Mucosa of descending colon (tissue), 3 donors: ENCODE measurements at regions not wholly inside any gene's neighbourhood (a gene's known extent, or its start where the extent isn't known, plus 50 kb on each side); places are given as distances from the start of the nearest gene placed in this dataset.

Source experiments
- ATAC-seq: fragments of 200-7000 bp; cut with Tn5 transposase; one replicate; pipeline ENCODE4 v1.9.1; 2020; ENCODE audit warnings: mild to moderate bottlenecking, moderate library complexity
- DNase-seq, 3 donors: peaks; one replicate each; pipeline ENCODE4 v3.0.0-alpha.2; 2020
- H3K36me3 ChIP-seq: fragments of 200-600 bp; one replicate; pipeline ENCODE4 v1.8.0; 2021; ENCODE audit warnings: low read depth, mild to moderate bottlenecking
- H3K4me1 ChIP-seq: fragments of 200-600 bp; one replicate; pipeline ENCODE4 v1.8.0; 2021; ENCODE audit warnings: low read depth, mild to moderate bottlenecking
- H3K4me3 ChIP-seq: fragments of 200-600 bp; one replicate; pipeline ENCODE4 v1.8.0; 2021; ENCODE audit warnings: mild to moderate bottlenecking
- H3K9me3 ChIP-seq: fragments of 200-600 bp; one replicate; pipeline ENCODE4 v1.8.0; 2021; ENCODE audit warnings: mild to moderate bottlenecking
- intact Hi-C, 2 donors: fragments of 100-400 bp; cut with DNase I in 1 of 2; cut with micrococcal nuclease in 1 of 2; formaldehyde crosslinking; loops; one replicate each; pipeline versions ENCODE4 v1.11.0 to v1.11.1; 2022; cut with DNase I, micrococcal nuclease
- TF ChIP-seq, protein P1 (sequence below): fragments of 200-600 bp; IDR thresholded peaks from one replicate; pipeline ENCODE4 v1.8.0; 2022; ENCODE audit warnings: antibody characterized with exemption, mild to moderate bottlenecking
- donor health status: DM: no; HTN: no; CAD: no; lungs with moderate emphysema.
- donor health status: DM: no; HTN: no; CAD: no.
- donor health status: DM: no; HTN: yes; CAD: no.

DNA sequence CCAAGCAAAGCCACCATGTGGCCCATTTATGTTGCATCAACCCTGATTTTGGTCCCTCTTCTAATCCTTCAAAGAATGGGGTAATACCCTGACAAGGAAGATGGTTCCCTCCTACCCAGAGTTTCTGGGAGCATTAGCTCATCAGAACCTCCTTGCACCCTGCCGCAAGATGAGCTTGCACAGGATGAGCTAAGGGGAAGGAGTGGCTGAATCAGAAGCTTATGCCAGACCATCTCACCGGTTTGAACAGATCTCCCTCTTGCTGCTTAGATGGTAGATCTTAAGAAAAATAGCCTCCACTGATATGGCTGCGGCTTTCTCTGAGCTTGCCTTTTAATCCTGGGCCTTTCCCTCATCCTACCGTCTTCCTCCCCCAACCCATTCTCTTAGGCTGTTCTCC is 175.1 kb downstream of the SOX9 start:
- no peak for ATAC-seq
- Histone ChIP-seq H3K9me3 (no peaks in the 10 kb centered on the region), H3K4me3 (no peak overlapping the region), H3K4me1 (no peaks in the 10 kb centered on the region), H3K36me3 (no peaks in the 10 kb centered on the region)
- DNase-seq = no peak
- intact Hi-C loops = no loop called here
- TF ChIP-seq, protein P1, sequence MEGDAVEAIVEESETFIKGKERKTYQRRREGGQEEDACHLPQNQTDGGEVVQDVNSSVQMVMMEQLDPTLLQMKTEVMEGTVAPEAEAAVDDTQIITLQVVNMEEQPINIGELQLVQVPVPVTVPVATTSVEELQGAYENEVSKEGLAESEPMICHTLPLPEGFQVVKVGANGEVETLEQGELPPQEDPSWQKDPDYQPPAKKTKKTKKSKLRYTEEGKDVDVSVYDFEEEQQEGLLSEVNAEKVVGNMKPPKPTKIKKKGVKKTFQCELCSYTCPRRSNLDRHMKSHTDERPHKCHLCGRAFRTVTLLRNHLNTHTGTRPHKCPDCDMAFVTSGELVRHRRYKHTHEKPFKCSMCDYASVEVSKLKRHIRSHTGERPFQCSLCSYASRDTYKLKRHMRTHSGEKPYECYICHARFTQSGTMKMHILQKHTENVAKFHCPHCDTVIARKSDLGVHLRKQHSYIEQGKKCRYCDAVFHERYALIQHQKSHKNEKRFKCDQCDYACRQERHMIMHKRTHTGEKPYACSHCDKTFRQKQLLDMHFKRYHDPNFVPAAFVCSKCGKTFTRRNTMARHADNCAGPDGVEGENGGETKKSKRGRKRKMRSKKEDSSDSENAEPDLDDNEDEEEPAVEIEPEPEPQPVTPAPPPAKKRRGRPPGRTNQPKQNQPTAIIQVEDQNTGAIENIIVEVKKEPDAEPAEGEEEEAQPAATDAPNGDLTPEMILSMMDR = no peak

DNA sequence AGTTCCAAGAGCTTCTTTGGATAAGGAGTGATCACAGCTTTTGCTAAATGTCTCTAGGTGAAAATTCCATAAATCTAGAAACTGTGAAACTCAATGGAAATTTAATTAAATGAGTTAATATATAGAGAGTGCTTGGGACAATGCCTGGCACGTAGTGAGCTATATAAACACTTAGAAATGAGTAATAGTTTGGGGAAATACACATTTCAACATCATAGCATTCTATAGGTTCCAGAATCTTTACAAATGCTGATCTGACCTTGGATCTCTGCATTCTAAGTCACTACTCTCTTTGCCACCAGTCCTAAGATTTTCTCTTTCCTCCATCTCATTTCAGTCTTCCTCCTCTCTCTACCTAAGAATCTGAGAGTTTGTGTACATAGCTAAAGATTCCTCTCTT is 175.6 kb downstream of the SOX9 start:
- Histone ChIP-seq H3K4me3 (no peak overlapping the region), H3K4me1 (no peaks in the 10 kb centered on the region), H3K9me3 (no peaks in the 10 kb centered on the region), H3K36me3 (no peaks in the 10 kb centered on the region)
- TF ChIP-seq, protein P1 = no peak
- no peak for ATAC-seq
- DNase-seq = no peak
- intact Hi-C loops = no loop called here

DNA sequence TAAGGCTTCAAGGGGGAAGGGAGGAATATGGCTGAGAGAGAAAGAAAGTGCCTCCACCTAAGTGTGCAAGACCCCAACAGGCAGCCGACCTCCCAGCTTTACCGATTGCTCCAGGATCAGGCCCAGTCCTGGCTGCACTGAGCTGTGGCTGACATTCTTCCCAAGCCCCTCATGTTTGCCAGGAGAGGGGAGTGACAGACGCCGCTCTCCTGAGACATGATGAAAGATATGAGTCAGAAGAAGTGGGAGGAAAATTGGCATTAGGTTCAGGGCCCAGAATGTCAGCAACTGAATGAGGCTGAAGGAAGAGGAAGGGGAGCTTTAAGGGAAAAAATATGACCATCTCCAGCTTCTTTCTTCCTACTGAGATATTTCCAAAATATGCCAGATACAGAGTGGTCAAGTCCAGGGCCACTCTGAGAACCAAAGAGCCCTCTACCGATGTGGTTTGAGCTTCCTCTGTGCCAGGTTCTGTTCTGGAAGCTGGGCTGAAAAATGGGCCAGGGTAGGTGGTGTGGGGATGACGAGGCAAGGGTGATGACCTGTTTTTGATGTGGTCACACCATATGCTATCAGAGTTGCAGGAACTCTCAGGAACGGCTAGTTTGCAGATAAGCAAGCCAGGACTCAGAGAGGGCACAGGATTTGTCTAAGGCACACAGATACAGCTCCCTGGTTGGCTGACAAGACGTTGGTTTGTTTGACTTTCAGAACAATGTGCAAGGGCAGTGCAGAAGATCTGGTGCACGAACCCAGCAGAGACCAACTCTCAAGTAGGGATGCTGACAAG is 176.7 kb downstream of the SOX9 start:
- Histone ChIP-seq H3K4me1 (no peaks in the 10 kb centered on the region), H3K36me3 (no peaks in the 10 kb centered on the region), H3K9me3 (no peaks in the 10 kb centered on the region), H3K4me3 (no peak overlapping the region)
- DNase-seq (no peak), ATAC-seq (no peak)
- intact Hi-C loops = no loop called here
- TF ChIP-seq, protein P1 = no peak

DNA sequence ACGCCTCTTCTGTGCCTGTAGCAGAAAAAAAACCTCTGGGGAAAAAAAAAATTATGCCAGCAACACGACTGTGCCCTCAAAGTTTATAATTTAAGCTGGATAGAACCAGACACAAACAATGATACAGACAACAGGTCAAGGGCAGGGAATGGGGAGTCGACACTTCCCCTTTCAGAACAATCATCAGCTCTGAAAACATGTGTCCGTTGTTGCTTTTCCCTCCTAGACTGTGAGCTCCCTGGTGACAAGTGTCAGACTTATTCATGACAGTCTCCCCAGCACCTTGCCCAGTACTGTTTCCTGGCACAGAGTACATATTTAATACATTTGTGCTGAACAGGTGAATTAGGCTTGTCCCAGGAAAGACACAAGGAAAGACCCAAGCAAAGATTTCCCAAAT is 178.3 kb downstream of the SOX9 start:
- ATAC-seq (no peak), DNase-seq (no peak)
- Histone ChIP-seq H3K36me3 (no peaks in the 10 kb centered on the region), H3K9me3 (no peaks in the 10 kb centered on the region), H3K4me1 (no peaks in the 10 kb centered on the region), H3K4me3 (no peak overlapping the region)
- intact Hi-C loops = no loop called here
- TF ChIP-seq, protein P1 = no peak

DNA sequence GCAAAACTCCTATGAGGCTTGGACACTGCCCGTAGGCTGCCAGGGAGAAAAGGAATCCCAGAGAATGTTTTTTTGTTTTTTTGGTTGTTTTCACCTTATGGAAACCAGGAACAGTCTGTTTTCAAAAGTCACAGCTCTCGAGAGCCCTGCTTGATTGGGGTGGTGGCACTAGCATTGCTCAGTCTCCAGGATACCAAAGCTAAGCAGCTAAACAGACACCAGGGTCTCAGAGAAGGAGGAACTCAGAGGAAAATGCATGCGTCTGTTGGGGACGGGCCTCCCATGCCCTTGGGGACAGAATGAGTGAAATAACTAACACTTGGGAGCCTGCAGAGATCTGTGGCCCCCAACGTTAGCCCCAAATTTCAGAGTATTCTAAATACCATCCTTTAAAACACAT is 178.8 kb downstream of the SOX9 start:
- no peaks in the 10 kb centered on the region for H3K9me3 ChIP-seq
- intact Hi-C loops = no loop called here
- no peaks in the 10 kb centered on the region for H3K36me3 ChIP-seq
- H3K4me1 ChIP-seq = no peaks in the 10 kb centered on the region
- DNase-seq (no peak), ATAC-seq (no peak)
- TF ChIP-seq, protein P1 = no peak
- H3K4me3 ChIP-seq = no peak overlapping the region

DNA sequence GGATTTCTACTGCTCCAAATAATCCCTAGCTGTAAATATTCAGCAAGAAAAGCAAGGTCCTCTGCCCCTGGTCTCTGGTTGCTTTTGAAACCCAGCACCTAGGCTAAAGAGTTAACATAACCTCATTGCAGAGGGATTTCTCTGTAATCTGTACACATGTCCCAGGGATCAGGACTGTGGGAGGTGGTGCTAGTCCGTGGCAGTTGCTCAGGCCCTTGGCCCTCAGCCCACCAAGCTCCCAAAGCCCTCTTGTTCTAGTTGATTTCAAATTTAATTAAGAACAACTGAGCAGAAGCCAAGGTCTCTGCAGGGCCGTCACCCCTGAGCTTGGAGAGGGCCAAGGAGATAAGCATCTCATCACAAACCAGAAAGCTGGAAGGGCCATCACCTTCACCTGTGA is 181.1 kb downstream of the SOX9 start:
- Histone ChIP-seq H3K36me3 (no peaks in the 10 kb centered on the region), H3K4me3 (no peak overlapping the region), H3K9me3 (no peaks in the 10 kb centered on the region), H3K4me1 (no peaks in the 10 kb centered on the region)
- ATAC-seq = no peak
- intact Hi-C loops = no loop called here
- TF ChIP-seq, protein P1 = no peak
- no peak for DNase-seq
